Lung (tissue), 11 donors: ENCODE measurements at regions not wholly inside any gene's neighbourhood (a gene's known extent, or its start where the extent isn't known, plus 50 kb on each side); places are given as distances from the start of the nearest gene placed in this dataset.
"Not testable (repeated sequence)": the region's sequence is repeated elsewhere in the genome, so short reads cannot be mapped to it uniquely, and the experiment has no call there.

Source experiments
- ATAC-seq: fragments of 200-7000 bp; cut with Tn5 transposase; one replicate; pipeline ENCODE4 v1.9.1; 2020; ENCODE audit warnings: moderate number of reproducible peaks; ENCODE audit not compliant: insufficient read depth, low FRiP score
- DNase-seq, 3 donors: peaks; one replicate each; pipeline ENCODE4 v3.0.0-alpha.2; 2013 to 2017
- H3K27ac ChIP-seq, 2 donors: one replicate each; pipeline ENCODE4 v1.5.1; 2013; ENCODE audit warnings: mild to moderate bottlenecking in 2 of 2, moderate library complexity in 2 of 2, control low read depth in 1 of 2, inconsistent platforms in 1 of 2, low read depth in 1 of 2, low read length in 1 of 2
- H3K27me3 ChIP-seq, 3 donors: one replicate each; pipeline ENCODE4 v1.5.1; 2013; ENCODE audit warnings: low read length in 2 of 3; ENCODE audit not compliant: control insufficient read depth in 3 of 3, insufficient read depth in 3 of 3
- H3K36me3 ChIP-seq, 4 donors: one replicate each; pipeline ENCODE4 v1.5.1; 2013; ENCODE audit warnings: low read length in 4 of 4, mild to moderate bottlenecking in 1 of 4, moderate library complexity in 1 of 4; ENCODE audit not compliant: control insufficient read depth in 4 of 4, insufficient read depth in 4 of 4
- H3K4me1 ChIP-seq, 5 donors: one replicate each; pipeline ENCODE4 v1.5.1; 2013; ENCODE audit warnings: low read length in 5 of 5, mild to moderate bottlenecking in 2 of 5, moderate library complexity in 1 of 5; ENCODE audit not compliant: control insufficient read depth in 5 of 5, insufficient read depth in 5 of 5
- H3K4me3 ChIP-seq: one replicate; pipeline ENCODE4 v1.5.1; 2013; ENCODE audit warnings: mild to moderate bottlenecking, control low read depth, moderate library complexity
- H3K9ac ChIP-seq, 2 donors: one replicate each; pipeline ENCODE4 v1.5.1; 2013; ENCODE audit warnings: low read length in 2 of 2, control low read depth in 1 of 2; ENCODE audit not compliant: insufficient read depth in 1 of 2
- H3K9me3 ChIP-seq, 4 donors: one replicate each; pipeline ENCODE4 v1.5.1; 2013; ENCODE audit warnings: low read length in 3 of 4, mild to moderate bottlenecking in 1 of 4, moderate library complexity in 1 of 4; ENCODE audit not compliant: control insufficient read depth in 4 of 4, insufficient read depth in 3 of 4
- WGBS, 2 donors: extraction: QIAGEN DNeasy Blood & Tissue Kit; methylation state at CpG; one replicate each; pipeline ENCODE4 v1.1.7; 2013; 5-methylcytosine and 5-hydroxymethylcytosine counted together
- TF ChIP-seq, protein P1 (sequence below): IDR thresholded peaks from 2 replicates; pipeline ENCODE4 v1.5.1; 2012; ENCODE audit warnings: mild to moderate bottlenecking; ENCODE audit errors: control extremely low read depth, extremely low read depth
- donor health status: control.
- donor health status: control.
- donor health status: Bipolar disorder and iron deficiency.
- donor health status: healthy.
- donor health status: DM: yes; HTN: yes; CAD: no.

DNA sequence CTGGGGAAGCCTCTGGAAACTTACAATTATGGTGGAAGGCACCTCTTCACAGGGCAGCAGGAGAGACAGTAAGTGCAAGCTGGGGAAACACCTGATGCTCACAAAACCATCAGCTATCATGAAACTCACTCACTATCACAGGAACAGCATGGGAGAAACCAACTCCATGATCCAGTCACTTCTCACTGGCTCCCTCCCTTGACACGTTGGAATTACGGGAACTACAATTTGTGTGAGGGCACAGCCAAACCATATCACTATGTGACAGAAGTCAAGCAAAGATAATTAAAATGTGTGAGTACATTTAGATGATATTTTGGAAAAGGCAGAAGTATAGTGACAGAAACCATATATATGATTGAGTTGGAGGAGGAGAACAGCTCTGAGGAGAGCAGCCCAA is 474.0 kb upstream of the OLFM3 start:
- WGBS, 2 donors = 62 to 63% methylated on average over 2 of the region's 2 CpGs
- no peak for DNase-seq
- H3K36me3 ChIP-seq = no peaks in the 10 kb centered on the region
- H3K9me3 ChIP-seq = no peaks in the 10 kb centered on the region
- no peak overlapping the region for H3K9ac ChIP-seq
- no peak overlapping the region for H3K4me3 ChIP-seq
- ATAC-seq = no peak
- H3K4me1 ChIP-seq = no peaks in the 10 kb centered on the region
- H3K27me3 ChIP-seq = no peaks in the 10 kb centered on the region
- TF ChIP-seq, protein P1, sequence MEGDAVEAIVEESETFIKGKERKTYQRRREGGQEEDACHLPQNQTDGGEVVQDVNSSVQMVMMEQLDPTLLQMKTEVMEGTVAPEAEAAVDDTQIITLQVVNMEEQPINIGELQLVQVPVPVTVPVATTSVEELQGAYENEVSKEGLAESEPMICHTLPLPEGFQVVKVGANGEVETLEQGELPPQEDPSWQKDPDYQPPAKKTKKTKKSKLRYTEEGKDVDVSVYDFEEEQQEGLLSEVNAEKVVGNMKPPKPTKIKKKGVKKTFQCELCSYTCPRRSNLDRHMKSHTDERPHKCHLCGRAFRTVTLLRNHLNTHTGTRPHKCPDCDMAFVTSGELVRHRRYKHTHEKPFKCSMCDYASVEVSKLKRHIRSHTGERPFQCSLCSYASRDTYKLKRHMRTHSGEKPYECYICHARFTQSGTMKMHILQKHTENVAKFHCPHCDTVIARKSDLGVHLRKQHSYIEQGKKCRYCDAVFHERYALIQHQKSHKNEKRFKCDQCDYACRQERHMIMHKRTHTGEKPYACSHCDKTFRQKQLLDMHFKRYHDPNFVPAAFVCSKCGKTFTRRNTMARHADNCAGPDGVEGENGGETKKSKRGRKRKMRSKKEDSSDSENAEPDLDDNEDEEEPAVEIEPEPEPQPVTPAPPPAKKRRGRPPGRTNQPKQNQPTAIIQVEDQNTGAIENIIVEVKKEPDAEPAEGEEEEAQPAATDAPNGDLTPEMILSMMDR = no peak
- H3K27ac ChIP-seq = no peak overlapping the region

DNA sequence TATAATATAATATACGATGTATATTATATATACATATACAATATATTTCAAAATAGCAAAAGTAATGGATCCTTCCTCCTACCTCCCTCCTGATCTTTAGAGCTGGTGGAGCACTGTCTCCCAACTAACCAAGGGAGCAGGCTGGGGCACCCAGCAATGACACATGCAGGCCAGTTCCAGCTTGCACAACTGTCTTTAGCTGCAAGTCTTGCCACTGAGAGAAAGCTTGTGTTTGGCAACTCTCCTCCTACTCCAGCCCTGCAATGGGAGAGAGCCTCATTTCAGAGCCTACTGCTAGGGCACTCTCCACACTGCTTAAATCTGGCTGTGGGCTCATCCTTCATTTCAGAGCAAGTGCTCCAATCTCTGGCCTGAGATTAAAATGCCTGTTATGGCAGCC is 469.8 kb upstream of the OLFM3 start:
- Histone ChIP-seq H3K9me3 (no peaks in the 10 kb centered on the region), H3K4me1 (no peaks in the 10 kb centered on the region), H3K4me3 (no peak overlapping the region), H3K9ac (no peak overlapping the region), H3K27me3 (no peaks in the 10 kb centered on the region), H3K27ac (no peak overlapping the region), H3K36me3 (no peaks in the 10 kb centered on the region)
- 94 to 95% methylated on average over 1 of the region's 1 CpG for WGBS, 2 donors
- DNase-seq (no peak), ATAC-seq (no peak)
- TF ChIP-seq, protein P1 = no peak

DNA sequence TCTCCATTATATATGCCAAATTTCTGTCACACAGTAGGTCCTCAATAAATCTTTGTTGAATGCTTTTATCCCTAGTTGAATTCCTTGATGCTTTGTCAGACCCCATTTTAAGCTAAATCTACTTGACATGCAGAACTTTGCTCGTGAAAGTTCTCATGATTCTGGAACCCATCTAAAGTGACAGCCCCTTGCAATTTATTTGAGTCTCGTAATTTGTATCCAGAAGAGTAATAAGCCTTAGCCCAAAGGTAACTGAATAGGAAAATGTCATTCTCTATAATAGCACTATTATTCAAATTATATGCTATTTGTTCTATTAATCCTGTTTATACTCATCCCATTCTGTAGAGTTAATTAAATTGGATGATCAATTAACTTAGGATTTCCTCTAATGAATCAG is 466.6 kb upstream of the OLFM3 start:
- TF ChIP-seq, protein P1 = no peak
- ATAC-seq (no peak), DNase-seq (no peak)
- H3K9me3 ChIP-seq = no peaks in the 10 kb centered on the region
- no peak overlapping the region for H3K27ac ChIP-seq
- no peaks in the 10 kb centered on the region for H3K27me3 ChIP-seq
- H3K36me3 ChIP-seq = no peaks in the 10 kb centered on the region
- no peak overlapping the region for H3K4me3 ChIP-seq
- H3K4me1 ChIP-seq = no peaks in the 10 kb centered on the region
- WGBS, 2 donors = 81% methylated on average over 2 of the region's 2 CpGs
- H3K9ac ChIP-seq = no peak overlapping the region

DNA sequence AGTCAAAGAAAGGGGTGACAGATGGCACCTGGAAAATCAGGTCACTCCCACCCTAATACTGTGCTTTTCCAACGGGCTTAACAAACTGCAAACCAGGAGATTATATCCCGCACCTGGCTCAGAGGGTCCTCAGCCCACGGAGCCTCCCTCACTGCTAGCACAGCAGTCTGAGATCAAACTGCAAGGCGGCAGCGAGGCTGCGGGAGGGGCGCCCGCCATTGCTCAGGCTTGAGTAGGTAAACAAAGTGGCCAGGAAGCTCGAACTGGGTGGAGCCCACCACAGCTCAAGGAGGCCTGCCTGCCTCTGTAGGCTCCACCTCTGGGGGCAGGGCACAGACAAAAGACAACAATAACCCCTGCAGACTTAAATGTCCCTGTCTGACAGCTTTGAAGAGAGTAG is 445.6 kb upstream of the OLFM3 start:
- not testable (repeated sequence) for H3K27ac ChIP-seq, H3K36me3 ChIP-seq, H3K4me1 ChIP-seq, H3K4me3 ChIP-seq, ATAC-seq, DNase-seq, H3K27me3 ChIP-seq, H3K9me3 ChIP-seq, H3K9ac ChIP-seq
- WGBS, 2 donors = 79 to 86% methylated on average over 9 of the region's 9 CpGs
